ENCODE measurements at regions not wholly inside any gene's neighbourhood (a gene's known extent, or its start where the extent isn't known, plus 50 kb on each side); places are given as distances from the start of the nearest gene placed in this dataset.

DNA sequence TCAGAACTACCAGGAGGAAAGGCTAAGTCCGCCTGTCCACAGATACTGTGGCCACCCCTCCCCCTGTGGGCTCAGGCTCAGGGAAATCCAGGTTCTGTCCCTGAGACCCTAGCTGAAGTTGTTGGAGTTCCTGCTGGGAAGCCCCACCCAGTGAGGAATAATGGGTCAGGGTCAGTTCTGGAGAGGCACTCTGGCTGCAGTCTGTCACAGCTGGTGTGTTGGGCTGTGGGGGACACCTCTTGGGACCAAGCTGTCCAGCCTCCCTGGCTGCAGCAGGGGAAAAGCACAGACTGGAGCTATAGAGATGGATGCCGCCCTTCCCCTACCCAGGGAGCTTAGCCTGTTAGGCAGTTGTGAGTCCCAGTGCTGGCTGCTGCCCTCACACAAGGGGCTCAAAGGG is 65.1 kb upstream of the RGS21 start:
- DNase-seq (ENCODE audit: low read depth, low spot score), result no peak
- H3K4me3 ChIP-seq (replicated peaks in 1 of 2; ENCODE audit: low read depth in 1 of 2, low read length in 2 of 2), result no peak overlapping the region
- H3K4me2 ChIP-seq (ENCODE audit: low read length), result no peak overlapping the region
- ChIA-PET RAD21 (ENCODE audit: low non-redundant PET in 1 of 2, low total read pairs in 2 of 2, uncharacterized antibody in 2 of 2, unreplicated experiment in 2 of 2) (no interaction called here), POLR2A (no interaction called here), CTCF (no interaction called here)
- no peaks in the 10 kb centered on the region for H3K4me1 ChIP-seq (ENCODE audit: control insufficient read depth in 1 of 2, insufficient read depth in 2 of 2, low read length in 2 of 2)
- H3K9me3 ChIP-seq (ENCODE audit: control insufficient read depth in 1 of 2, insufficient read depth in 1 of 2, low read depth in 1 of 2, low read length in 2 of 2), result no peaks in the 10 kb centered on the region
- intact Hi-C loops (cut with micrococcal nuclease), result no loop called here
- H3K27me3 ChIP-seq (ENCODE audit: insufficient read depth, low read length), result no peaks in the 10 kb centered on the region
- H3K27ac ChIP-seq (ENCODE audit: low read depth, low read length), result no peak overlapping the region
- no peak for ATAC-seq
- no peaks in the 10 kb centered on the region for H3K9me2 ChIP-seq (ENCODE audit: insufficient read depth)
- no peak overlapping the region for H2AFZ ChIP-seq (ENCODE audit: low read depth, low read length, poor library complexity, severe bottlenecking)
- TF ChIP-seq POLR2AphosphoS5 (IDR thresholded peaks at IDR 0.05; ENCODE audit: low read depth, low read length) (no peak), ZBTB33 (IDR thresholded peaks at IDR 0.05; ENCODE audit: extremely low read depth, insufficient replicate concordance, low read length) (no peak), RAD21 (IDR thresholded peaks at IDR 0.05; ENCODE audit: low read depth) (no peak), ZNF274 (IDR thresholded peaks at IDR 0.05; ENCODE audit: low read depth, low read length) (no peak), FOSL1 (IDR thresholded peaks at IDR 0.05; ENCODE audit: low read depth) (no peak), REST (IDR thresholded peaks at IDR 0.05; ENCODE audit: low read depth) (no peak), SRF (IDR thresholded peaks at IDR 0.05; ENCODE audit: low read depth) (no peak), EZH2 (IDR thresholded peaks at IDR 0.05) (no peak), CEBPB (IDR thresholded peaks at IDR 0.05; ENCODE audit: low read depth) (no peak), CBX3 (IDR thresholded peaks at IDR 0.05; ENCODE audit: low read depth) (no peak), EGR1 (IDR thresholded peaks at IDR 0.05; ENCODE audit: low read depth) (no peak), CTCF (IDR thresholded peaks at IDR 0.05 in 2 of 3, conservative IDR thresholded peaks at IDR 0.05 in 1 of 3; ENCODE audit: borderline replicate concordance in 1 of 3, insufficient read depth in 1 of 3, low read depth in 2 of 3, low read length in 2 of 3) (no peak), YY1 (IDR thresholded peaks at IDR 0.05; ENCODE audit: extremely low read depth, insufficient replicate concordance, low read depth, low read length) (no peak), EZH2phosphoT487 (IDR thresholded peaks at IDR 0.05; ENCODE audit: borderline replicate concordance) (no peak), SP1 (IDR thresholded peaks at IDR 0.05; ENCODE audit: low read depth) (no peak), JUND (IDR thresholded peaks at IDR 0.05) (no peak), ZFX (IDR thresholded peaks at IDR 0.05) (no peak), POLR2A (IDR thresholded peaks at IDR 0.05; ENCODE audit: borderline replicate concordance, extremely low read depth, insufficient read depth, insufficient read length) (no peak), ATF3 (IDR thresholded peaks at IDR 0.05) (no peak), TCF7L2 (IDR thresholded peaks at IDR 0.05; ENCODE audit: borderline replicate concordance, extremely low read depth, insufficient read depth, insufficient read length) (no peak)
- no TSS peak for BruUV-seq (replicated peaks)
- no peaks in the 10 kb centered on the region for H3K36me3 ChIP-seq (ENCODE audit: control insufficient read depth in 1 of 2, insufficient read depth in 2 of 2, low read length in 2 of 2)
- H3K9ac ChIP-seq (ENCODE audit: low read length), result no peak overlapping the region
- no peaks in the 10 kb centered on the region for H4K20me1 ChIP-seq (ENCODE audit: insufficient read depth)
- no peaks in the 10 kb centered on the region for H3K79me2 ChIP-seq (ENCODE audit: insufficient read depth, low read length)

Measured in HCT116 (cell line).